ENCODE measurements at regions not wholly inside any gene's neighbourhood (a gene's known extent, or its start where the extent isn't known, plus 50 kb on each side); places are given as distances from the start of the nearest gene placed in this dataset.

GRCh38 chr10:3552281-3552680 is 232.7 kb downstream of the KLF6 start:
- TF ChIP-seq SIN3A (IDR thresholded peaks at IDR 0.05; ENCODE audit: borderline replicate concordance, insufficient read depth, low read length), result no peak
- TF ChIP-seq REST (IDR thresholded peaks at IDR 0.05; ENCODE audit: insufficient read depth in 1 of 2, low read depth in 2 of 2, low read length in 2 of 2), result no peak
- TF ChIP-seq TAF1 (IDR thresholded peaks at IDR 0.05; ENCODE audit: borderline replicate concordance, insufficient read depth, low read length), result no peak
